HG02610 (cell line): ENCODE measurements at regions not wholly inside any gene's neighbourhood (a gene's known extent, or its start where the extent isn't known, plus 50 kb on each side); places are given as distances from the start of the nearest gene placed in this dataset.

Experiments used
- ATAC-seq: cut with Tn5 transposase; IDR thresholded peaks from one replicate; pipeline ENCODE4 v1.9.1; 2021; ENCODE audit warnings: mild to moderate bottlenecking, moderate library complexity; ENCODE audit not compliant: unreplicated experiment

GRCh38 chr11:116109228-116109627 lies 605.0 kb upstream of the CADM1 start:
- no peak for ATAC-seq

DNA sequence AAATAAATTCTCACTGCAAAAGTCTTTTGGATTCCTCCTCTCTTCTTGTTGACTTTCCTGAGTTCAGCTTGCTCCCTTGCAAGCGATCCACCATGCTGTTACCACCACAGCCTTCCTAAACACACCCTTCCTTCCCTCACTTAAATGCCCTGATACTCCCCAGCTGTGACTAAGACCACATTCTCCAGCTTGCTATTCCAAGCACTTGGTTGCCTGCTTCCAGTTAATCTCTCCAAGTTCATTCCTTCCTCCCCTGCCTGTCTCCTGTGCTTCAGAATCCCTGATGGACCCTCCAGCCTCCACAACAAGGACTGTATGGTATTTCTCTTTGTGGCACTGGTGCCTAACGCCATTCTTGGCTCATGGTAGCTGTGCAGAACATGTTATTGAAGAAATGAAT lies 603.9 kb upstream of the CADM1 start:
- ATAC-seq: no peak

GRCh38 chr11:116107229-116107628 lies 603.0 kb upstream of the CADM1 start:
- no peak for ATAC-seq

DNA sequence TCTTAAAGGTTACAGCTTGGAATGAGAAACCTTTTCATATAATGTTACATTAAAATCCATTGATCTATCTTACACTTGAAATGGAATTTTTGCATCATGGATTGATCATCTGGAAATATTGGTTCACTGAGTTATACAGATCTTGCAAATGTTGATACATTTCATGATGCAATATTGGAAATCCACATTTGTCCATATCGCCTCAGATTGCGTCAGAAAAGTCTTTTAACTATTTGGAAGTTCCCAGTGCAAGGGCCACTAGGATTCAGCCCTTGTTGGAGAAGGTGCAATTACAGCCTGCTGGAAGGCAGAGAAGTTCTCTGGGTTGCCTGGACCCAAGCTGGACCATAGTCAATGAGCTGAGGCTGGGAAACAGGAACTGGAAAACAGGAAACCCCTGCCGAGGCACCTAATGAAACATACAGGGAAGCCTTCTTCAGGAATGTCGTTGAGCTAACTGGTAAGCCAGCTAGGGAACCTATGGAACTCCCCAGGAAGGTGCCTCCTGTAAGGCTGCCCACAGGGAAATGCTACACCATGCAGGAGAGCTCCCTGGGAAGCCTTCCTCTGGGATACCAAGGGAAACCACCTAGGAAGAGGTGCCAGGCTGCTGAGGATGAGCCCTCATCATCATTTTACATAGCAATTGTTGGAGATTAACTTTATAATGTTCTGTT lies 600.4 kb upstream of the CADM1 start:
- no peak for ATAC-seq

DNA sequence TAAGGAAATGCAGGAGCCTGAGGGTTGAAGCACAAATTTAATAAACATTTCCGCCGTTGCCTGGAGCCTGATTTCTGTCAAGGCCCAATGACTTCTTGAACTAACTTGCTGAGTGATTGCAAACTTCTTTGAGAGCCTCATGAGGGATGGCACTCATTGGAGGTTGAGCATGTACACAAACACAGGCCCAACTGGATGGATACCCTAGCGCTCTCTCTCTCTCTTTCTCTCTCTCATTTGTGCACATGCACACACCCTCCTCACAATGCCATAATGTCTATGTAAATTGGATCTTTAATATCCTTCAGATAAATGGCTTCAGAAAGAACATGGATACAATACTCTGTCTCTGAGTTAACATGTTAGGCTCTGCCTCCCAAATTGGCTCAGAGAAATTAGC lies 597.7 kb upstream of the CADM1 start:
- ATAC-seq: no peak

- ATAC-seq: no peak
Measured at GRCh38 chr11:116100016-116100415, 595.8 kb upstream of the CADM1 start.

DNA sequence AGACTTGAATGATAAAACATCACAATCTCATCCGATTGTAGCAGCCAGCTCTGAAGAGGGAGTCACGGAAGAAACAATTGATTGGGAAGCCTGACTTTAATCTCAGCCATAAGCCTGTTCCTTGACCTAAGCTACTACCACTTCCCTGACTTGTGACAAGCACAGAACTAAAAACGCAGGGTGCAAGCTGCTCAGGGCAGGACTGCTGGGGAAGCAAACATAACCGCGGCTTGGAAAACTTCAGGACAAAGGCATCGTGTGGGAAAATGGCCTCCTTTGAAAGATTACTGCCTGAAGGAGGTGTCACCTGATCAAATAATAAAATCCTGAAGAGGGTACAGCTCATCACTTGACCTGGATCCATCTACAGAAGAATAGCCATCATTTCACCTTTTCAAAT lies 595.3 kb upstream of the CADM1 start:
- no peak for ATAC-seq

DNA sequence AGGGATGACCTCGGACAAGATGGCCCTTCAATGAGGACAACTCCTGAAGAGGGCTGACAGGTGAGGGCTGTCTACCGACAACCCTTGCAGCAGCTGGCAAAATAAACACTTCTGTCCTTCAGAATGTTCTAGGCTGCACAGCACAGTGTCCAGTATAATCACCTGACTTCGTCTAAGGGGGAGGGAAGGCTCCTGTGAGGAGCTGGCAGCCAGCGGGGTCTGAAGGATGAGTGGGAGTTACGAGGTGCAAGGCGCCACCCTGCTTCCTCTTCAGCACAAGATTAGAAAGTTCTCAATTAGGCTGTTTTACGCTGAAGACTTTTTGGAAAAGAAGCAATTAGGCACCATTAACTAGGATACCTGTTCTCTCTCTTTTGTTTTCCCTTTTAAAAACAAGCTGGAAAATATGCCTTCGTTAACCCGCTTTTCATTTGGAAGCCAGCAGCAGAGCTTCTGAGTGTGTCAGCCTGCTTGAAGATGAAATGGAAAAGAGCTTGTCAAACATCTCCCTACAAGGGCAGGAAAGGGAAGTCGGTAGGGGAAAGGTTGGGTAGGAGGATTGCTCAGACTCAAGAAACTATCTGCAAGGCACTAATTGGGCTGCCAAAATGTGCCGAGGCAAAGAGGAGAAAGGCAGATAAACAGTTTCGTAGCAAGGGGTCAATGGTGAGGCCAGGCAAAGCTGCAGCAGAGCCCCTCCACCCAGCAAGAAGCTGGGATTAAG lies 592.2 kb upstream of the CADM1 start:
- no peak for ATAC-seq

- no peak for ATAC-seq
Measured at GRCh38 chr11:116093481-116094270, 589.5 kb upstream of the CADM1 start.

GRCh38 chr11:116093065-116093464 lies 588.9 kb upstream of the CADM1 start:
- ATAC-seq: no peak

DNA sequence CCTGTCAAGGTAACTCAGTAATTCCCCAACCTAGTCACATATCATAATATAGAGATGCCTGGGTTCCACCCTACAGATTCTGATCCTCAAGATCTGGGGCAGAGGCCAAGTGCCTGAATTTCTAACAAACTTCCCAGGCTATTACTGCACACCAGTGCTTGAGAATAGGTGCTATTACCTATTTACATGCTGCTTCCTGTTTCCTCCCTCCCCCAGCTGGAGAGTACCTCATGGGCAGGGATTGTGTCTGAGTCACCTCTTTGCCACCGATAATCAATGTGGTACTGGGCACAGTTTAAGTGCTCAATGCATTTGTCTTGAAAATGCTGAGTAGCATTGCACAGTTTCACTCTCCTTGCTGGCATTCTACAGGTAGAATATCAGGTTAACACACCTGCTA lies 582.2 kb upstream of the CADM1 start:
- ATAC-seq: no peak

DNA sequence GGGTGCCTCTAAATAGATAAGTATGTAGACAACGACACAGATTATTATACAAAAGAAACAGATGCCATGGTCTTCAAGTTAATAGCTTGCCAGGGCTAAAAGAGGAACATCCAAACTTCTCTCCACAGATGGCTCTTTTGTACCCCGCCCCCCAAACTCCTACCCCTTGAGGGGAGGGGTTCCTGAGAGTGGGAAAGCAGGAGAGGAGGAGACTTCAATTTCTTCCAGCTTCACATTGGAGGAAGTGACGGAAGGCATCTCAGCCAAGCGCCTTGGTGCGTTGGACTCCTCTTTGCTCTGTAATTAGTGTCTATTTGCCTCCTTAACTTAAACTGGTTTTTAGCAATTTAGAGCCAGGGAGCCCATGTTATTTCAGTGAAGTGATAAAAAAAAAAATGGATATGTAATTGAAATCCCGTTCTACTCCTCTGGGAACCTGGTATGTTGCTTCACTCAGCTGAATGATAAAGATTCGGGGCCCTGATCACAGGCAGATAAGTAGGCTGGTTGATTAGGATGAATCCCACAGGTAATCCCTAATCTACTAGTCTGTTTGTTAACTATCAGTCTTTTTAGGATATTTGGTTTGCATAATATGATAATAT lies 580.9 kb upstream of the CADM1 start:
- no peak for ATAC-seq

DNA sequence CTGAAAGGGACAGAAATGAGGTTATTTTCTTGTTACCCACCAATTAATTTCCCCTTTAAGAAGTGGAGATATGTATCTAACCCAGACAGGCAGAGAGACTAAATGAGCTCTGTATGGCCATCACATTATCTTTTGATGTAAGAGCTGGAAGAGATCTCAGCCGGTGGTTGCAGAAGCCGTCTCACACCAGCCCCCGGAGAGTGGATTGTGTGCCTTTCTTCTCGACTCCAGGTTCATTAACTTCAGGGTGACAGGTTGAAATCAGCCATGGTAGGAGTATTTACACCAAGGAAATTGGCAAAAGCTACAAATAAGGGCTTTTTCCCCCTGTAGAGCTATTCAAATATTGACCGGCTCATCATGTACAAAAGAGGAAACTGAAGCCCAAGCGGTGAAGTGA lies 580.3 kb upstream of the CADM1 start:
- ATAC-seq: no peak

- no peak for ATAC-seq
Measured at GRCh38 chr11:116082256-116082655, 578.0 kb upstream of the CADM1 start.

GRCh38 chr11:116079580-116079979 lies 575.4 kb upstream of the CADM1 start:
- ATAC-seq: no peak

GRCh38 chr11:116078101-116078591 lies 573.9 kb upstream of the CADM1 start:
- peak; percentile 33 for ATAC-seq

GRCh38 chr11:116077092-116077491 lies 572.9 kb upstream of the CADM1 start:
- no peak for ATAC-seq

GRCh38 chr11:116073854-116074837 lies 569.9 kb upstream of the CADM1 start:
- peak; percentile 84 for ATAC-seq

DNA sequence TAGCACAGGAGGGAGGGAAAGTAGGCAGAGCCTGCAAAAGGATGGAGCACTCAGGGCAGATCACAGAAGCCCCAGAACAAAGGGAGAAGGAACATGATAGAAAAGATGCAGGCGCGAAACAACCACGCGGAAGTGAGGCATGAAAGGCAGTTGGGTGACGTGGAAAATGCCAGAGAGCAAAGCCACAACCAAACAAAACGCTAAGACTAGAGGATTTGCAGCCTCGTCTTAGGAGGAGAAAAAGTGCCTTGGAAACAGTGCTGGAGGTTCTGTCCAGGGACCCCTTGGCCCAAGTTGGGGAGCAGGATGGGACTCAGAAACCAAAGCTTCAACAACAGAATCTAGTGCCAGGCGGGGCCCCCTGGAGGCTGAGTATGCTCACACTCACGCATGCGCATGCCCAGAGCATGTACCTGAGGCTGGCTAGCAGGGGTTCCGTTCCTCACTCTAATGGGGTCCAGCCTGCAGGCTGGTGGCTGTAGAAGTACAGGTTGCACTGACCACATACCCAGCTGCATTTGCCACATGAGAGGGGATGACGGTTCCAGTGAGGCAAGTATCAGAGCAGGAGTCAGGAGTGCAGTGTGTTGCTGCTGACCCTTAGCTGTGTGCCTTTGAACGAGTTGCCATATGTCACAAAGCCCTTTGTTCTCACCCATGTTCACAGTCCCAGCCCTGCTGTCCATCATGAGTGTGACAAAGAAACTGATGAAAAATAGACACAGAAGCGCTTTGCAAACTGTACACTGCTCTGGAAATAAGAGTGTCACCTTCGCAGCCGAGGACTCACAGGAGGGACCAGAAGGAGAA lies 568.6 kb upstream of the CADM1 start:
- ATAC-seq: no peak
